OCI-LY3 (cell line): ENCODE measurements at regions not wholly inside any gene's neighbourhood (a gene's known extent, or its start where the extent isn't known, plus 50 kb on each side); places are given as distances from the start of the nearest gene placed in this dataset.

Experiments used
- H2AFZ ChIP-seq: fragments of 200-600, 300-600 bp; shearing (Covaris generic); 2 replicates; pipeline ENCODE4 v1.6.0; 2014; ENCODE audit warnings: antibody characterized with exemption, low read depth, low read length
- H3K27ac ChIP-seq: fragments of 200-600, 300-600 bp; sonication (generic); 2 replicates; pipeline ENCODE4 v1.5.1; 2014; ENCODE audit warnings: mild to moderate bottlenecking, low read length, moderate library complexity, mixed read lengths
- H3K27me3 ChIP-seq: fragments of 200-600, 300-600 bp; sonication (generic); 2 replicates; pipeline ENCODE4 v1.6.1; 2014; ENCODE audit warnings: low read depth, low read length, mixed read lengths
- H3K36me3 ChIP-seq: fragments of 200-600, 300-600 bp; sonication (generic); replicated peaks from 2 replicates; pipeline ENCODE3; 2014; ENCODE audit warnings: low read depth, low read length, mixed read lengths
- H3K4me1 ChIP-seq: fragments of 300-600, 200-600 bp; sonication (generic); 2 replicates; pipeline ENCODE4 v1.6.1; 2014; ENCODE audit warnings: low read length, mixed read lengths
- H3K4me2 ChIP-seq: fragments of 200-600, 300-600 bp; sonication (generic); 2 replicates; pipeline ENCODE4 v1.6.1; 2014; ENCODE audit warnings: low read length, mixed read lengths
- H3K4me3 ChIP-seq: fragments of 300-600, 200-600 bp; sonication (generic); 2 replicates; pipeline ENCODE4 v1.5.1; 2014; ENCODE audit warnings: antibody characterized with exemption, mild to moderate bottlenecking, low read length, moderate library complexity
- H3K79me2 ChIP-seq: fragments of 300-600, 200-600 bp; shearing (Covaris generic); 2 replicates; pipeline ENCODE4 v1.6.1; 2014; ENCODE audit warnings: mild to moderate bottlenecking, low read length, mixed read lengths
- H3K9ac ChIP-seq: fragments of 300-600, 200-600 bp; shearing (Covaris generic); 2 replicates; pipeline ENCODE4 v1.6.0; 2014; ENCODE audit warnings: mild to moderate bottlenecking, low read length, moderate library complexity
- H3K9me3 ChIP-seq: fragments of 200-600, 300-600 bp; shearing (Covaris generic); 2 replicates; pipeline ENCODE4 v1.6.1; 2014; ENCODE audit warnings: low read length, mixed read lengths; ENCODE audit not compliant: insufficient read depth
- H4K20me1 ChIP-seq: fragments of 200-600, 300-600 bp; sonication (generic); 2 replicates; pipeline ENCODE4 v1.6.1; 2016; ENCODE audit warnings: low read length, mixed read lengths; ENCODE audit not compliant: insufficient read depth
- CTCF ChIP-seq: fragments of 200-600, 300-600 bp; sonication (generic); IDR thresholded peaks from 2 replicates; pipeline ENCODE4 v1.5.1; 2014; ENCODE audit warnings: antibody characterized with exemption, low read length, low read depth
- EZH2phosphoT487 ChIP-seq: fragments of 200-600 bp; shearing (Covaris generic); IDR thresholded peaks from 2 replicates; pipeline ENCODE4 v1.6.1; 2018; ENCODE audit warnings: antibody characterized with exemption, mixed run types, low read depth

- no peaks in the 10 kb centered on the region for H4K20me1 ChIP-seq
- H3K4me1 ChIP-seq: peaks cover 44% of the 10 kb centered on the region
- no peak overlapping the region for H2AFZ ChIP-seq
- no peaks in the 10 kb centered on the region for H3K9me3 ChIP-seq
- no peak overlapping the region for H3K27ac ChIP-seq
- no peak for TF ChIP-seq CTCF
- TF ChIP-seq EZH2phosphoT487: no peak
- H3K4me3 ChIP-seq: no peak overlapping the region
- no peaks in the 10 kb centered on the region for H3K27me3 ChIP-seq
- no peak overlapping the region; the same call in 1 of the 2 replicates for H3K4me2 ChIP-seq
- no peaks in the 10 kb centered on the region for H3K79me2 ChIP-seq
- no peaks in the 10 kb centered on the region for H3K36me3 ChIP-seq
- H3K9ac ChIP-seq: no peak overlapping the region
Measured at GRCh38 chr11:45053736-45054446, 92.5 kb upstream of the PRDM11 start.

GRCh38 chr11:45054956-45055355 lies 91.5 kb upstream of the PRDM11 start:
- no peak overlapping the region for H3K27ac ChIP-seq
- no peak overlapping the region for H2AFZ ChIP-seq
- H4K20me1 ChIP-seq: no peaks in the 10 kb centered on the region

GRCh38 chr11:45056529-45056928 lies 89.9 kb upstream of the PRDM11 start:
- H3K79me2 ChIP-seq: no peaks in the 10 kb centered on the region
- H3K4me3 ChIP-seq: no peak overlapping the region
- H3K36me3 ChIP-seq: no peaks in the 10 kb centered on the region
- no peaks in the 10 kb centered on the region for H3K9me3 ChIP-seq
- H3K27ac ChIP-seq: no peak overlapping the region
- no peak overlapping the region for H3K4me2 ChIP-seq
- no peak overlapping the region for H3K9ac ChIP-seq
- H3K27me3 ChIP-seq: no peaks in the 10 kb centered on the region
- H3K4me1 ChIP-seq: peaks cover 24% of the 10 kb centered on the region
- no peak for TF ChIP-seq EZH2phosphoT487
- TF ChIP-seq CTCF: no peak
- no peak overlapping the region for H2AFZ ChIP-seq
- no peaks in the 10 kb centered on the region for H4K20me1 ChIP-seq

More at GRCh38 chr11:45054956-45055355, 91.5 kb upstream of the PRDM11 start:
- no peaks in the 10 kb centered on the region for H3K36me3 ChIP-seq
- peaks cover 33% of the 10 kb centered on the region for H3K4me1 ChIP-seq
- H3K79me2 ChIP-seq: no peaks in the 10 kb centered on the region
- no peaks in the 10 kb centered on the region for H3K27me3 ChIP-seq
- TF ChIP-seq EZH2phosphoT487: no peak
- TF ChIP-seq CTCF: no peak
- no peaks in the 10 kb centered on the region for H3K9me3 ChIP-seq
- H3K9ac ChIP-seq: no peak overlapping the region
- H3K4me3 ChIP-seq: no peak overlapping the region
- H3K4me2 ChIP-seq: no peak overlapping the region

GRCh38 chr11:45057938-45058646 lies 88.3 kb upstream of the PRDM11 start:
- peaks cover 10% of the 10 kb centered on the region for H3K4me1 ChIP-seq
- no peak overlapping the region for H3K9ac ChIP-seq
- no peaks in the 10 kb centered on the region for H3K79me2 ChIP-seq
- H2AFZ ChIP-seq: no peak overlapping the region
- H4K20me1 ChIP-seq: no peaks in the 10 kb centered on the region
- no peaks in the 10 kb centered on the region for H3K27me3 ChIP-seq
- H3K9me3 ChIP-seq: no peaks in the 10 kb centered on the region
- TF ChIP-seq EZH2phosphoT487 (no peak), CTCF (no peak)
- no peaks in the 10 kb centered on the region for H3K36me3 ChIP-seq
- no peak overlapping the region for H3K4me3 ChIP-seq
- no peak overlapping the region for H3K27ac ChIP-seq
- H3K4me2 ChIP-seq: no peak overlapping the region
